K562 (cell line): ENCODE measurements at regions not wholly inside any gene's neighbourhood (a gene's known extent, or its start where the extent isn't known, plus 50 kb on each side); places are given as distances from the start of the nearest gene placed in this dataset.

Source experiments
- CBFA2T3 ChIP-seq: fragments of 450-650 bp; IDR thresholded peaks from 2 replicates; pipeline ENCODE4 v1.6.1; 2017
- CCNT2 ChIP-seq: IDR thresholded peaks from 2 replicates; pipeline ENCODE4 v1.6.1; 2011; ENCODE audit warnings: borderline replicate concordance, low read depth, mild to moderate bottlenecking, moderate library complexity, mixed read lengths, low read length; ENCODE audit not compliant: insufficient read length; ENCODE audit errors: extremely low read depth
- CEBPB ChIP-seq: fragments of 450-650 bp; IDR thresholded peaks from 2 replicates; pipeline ENCODE4 v1.6.1; 2016; ENCODE audit warnings: missing genetic modification characterization, missing compliant biosample characterization
- COPS2 ChIP-seq: fragments of 450-650 bp; conservative IDR thresholded peaks from 2 replicates; pipeline ENCODE4 v1.6.1; 2016; ENCODE audit warnings: mild to moderate bottlenecking, moderate library complexity
- ESRRA ChIP-seq: fragments of 450-650 bp; IDR thresholded peaks from 2 replicates; pipeline ENCODE4 v1.6.1; 2014; ENCODE audit warnings: low read depth, mild to moderate bottlenecking, moderate library complexity, borderline replicate concordance
- FOXA3 ChIP-seq, 2 experiments: fragments of 450-650 bp in 1 of 2; sonication (generic) in 1 of 2; formaldehyde crosslinking; IDR thresholded peaks in 1 of 2; conservative IDR thresholded peaks in 1 of 2; 2 replicates each; pipeline versions ENCODE4 v1.4.0 to v1.8.0; 2020 to 2022; ENCODE audit warnings: mild to moderate bottlenecking in 2 of 2, missing genetic modification reagents in 1 of 2
- FOXM1 ChIP-seq, 2 experiments: fragments of 450-650 bp in 1 of 2; sonication (generic) in 1 of 2; formaldehyde crosslinking in 1 of 2; IDR thresholded peaks; 2 replicates each; pipeline versions ENCODE4 v1.6.1 to v1.9.0; 2017 to 2022; ENCODE audit warnings: low read depth in 2 of 2, mild to moderate bottlenecking in 2 of 2, missing genetic modification reagents in 1 of 2, moderate library complexity in 1 of 2
- FOXP1 ChIP-seq: sonication (generic); formaldehyde crosslinking; IDR thresholded peaks from 2 replicates; pipeline ENCODE4 v1.8.0; 2022; ENCODE audit warnings: mild to moderate bottlenecking, missing genetic modification reagents
- HDAC8 ChIP-seq: fragments of 450-650 bp; IDR thresholded peaks from 2 replicates; pipeline ENCODE4 v1.6.1; 2016; ENCODE audit warnings: mild to moderate bottlenecking, missing genetic modification characterization, moderate library complexity, missing compliant biosample characterization
- HSF4 ChIP-seq: fragments of 250-450 bp; sonication (Bioruptor Pico); IDR thresholded peaks from 2 replicates; pipeline ENCODE4 v2.1.2; 2022; ENCODE audit warnings: mild to moderate bottlenecking, moderate library complexity, borderline replicate concordance
- KDM1A ChIP-seq, 2 experiments: fragments of 450-650 bp; IDR thresholded peaks; 2 replicates each; pipeline ENCODE4 v1.6.1; 2016; ENCODE audit warnings: mild to moderate bottlenecking in 2 of 2
- LARP7 ChIP-seq: fragments of 450-650 bp; IDR thresholded peaks from 2 replicates; pipeline ENCODE4 v1.6.1; 2016
- MED1 ChIP-seq: sonication (generic); formaldehyde crosslinking; IDR thresholded peaks from 2 replicates; pipeline ENCODE4 v1.8.1; 2023; ENCODE audit warnings: missing genetic modification reagents, borderline replicate concordance
- NCOR1 ChIP-seq: fragments of 450-650 bp; IDR thresholded peaks from 2 replicates; pipeline ENCODE4 v1.6.1; 2016; ENCODE audit warnings: mild to moderate bottlenecking, moderate library complexity
- NELFE ChIP-seq: IDR thresholded peaks from 2 replicates; pipeline ENCODE4 v1.6.1; 2011; ENCODE audit warnings: mild to moderate bottlenecking; ENCODE audit not compliant: insufficient read depth, insufficient read length
- POLR2B ChIP-seq: fragments of 450-650 bp; IDR thresholded peaks from 2 replicates; pipeline ENCODE4 v1.6.1; 2018; ENCODE audit warnings: low read depth; ENCODE audit not compliant: partially characterized antibody
- PTBP1 ChIP-seq: fragments of 200-400 bp; formaldehyde crosslinking; IDR thresholded peaks from 2 replicates; pipeline ENCODE4 v1.6.1; 2017; ENCODE audit warnings: low read depth, low read length
- RBBP5 ChIP-seq: fragments of 200-600 bp; sonication (generic); IDR thresholded peaks from 2 replicates; pipeline ENCODE4 v1.6.1; 2012; ENCODE audit warnings: borderline replicate concordance, mild to moderate bottlenecking, low read length, control low read depth, inconsistent platforms; ENCODE audit not compliant: insufficient read depth, poor library complexity, severe bottlenecking
- RFX7 ChIP-seq: fragments of 250-450 bp; sonication (Bioruptor Pico); IDR thresholded peaks from 2 replicates; pipeline ENCODE4 v1.5.1; 2021; ENCODE audit warnings: mild to moderate bottlenecking
- SAFB2 ChIP-seq: fragments of 200-400 bp; formaldehyde crosslinking; IDR thresholded peaks from 2 replicates; pipeline ENCODE4 v1.6.1; 2018; ENCODE audit warnings: borderline replicate concordance, low read length, low read depth, moderate library complexity; ENCODE audit not compliant: severe bottlenecking
- ZNF197 ChIP-seq: fragments of 200-800 bp; sonication (Bioruptor generic); IDR thresholded peaks from 2 replicates; pipeline ENCODE4 v1.6.1; 2016; ENCODE audit warnings: low read depth, missing genetic modification characterization, missing compliant biosample characterization
- ZNF551 ChIP-seq: fragments of 250-450 bp; sonication (Bioruptor Pico); IDR thresholded peaks from 2 replicates; pipeline ENCODE4 v1.5.0; 2021; ENCODE audit warnings: mild to moderate bottlenecking, moderate library complexity
- ZNF584 ChIP-seq: fragments of 200-800 bp; sonication (Bioruptor generic); IDR thresholded peaks from 2 replicates; pipeline ENCODE4 v1.6.1; 2016; ENCODE audit warnings: low read depth, mild to moderate bottlenecking, missing genetic modification characterization, missing compliant biosample characterization
- TF ChIP-seq, protein P1 (sequence below): fragments of 250-450 bp; sonication (Bioruptor Pico); IDR thresholded peaks from 2 replicates; pipeline ENCODE4 v1.5.0; 2020; ENCODE audit warnings: mild to moderate bottlenecking, borderline replicate concordance
- TF ChIP-seq, protein P2 (sequence below): sonication (generic); formaldehyde crosslinking; IDR thresholded peaks from 2 replicates; pipeline ENCODE4 v1.8.0; 2023; ENCODE audit warnings: mild to moderate bottlenecking, missing genetic modification reagents

DNA sequence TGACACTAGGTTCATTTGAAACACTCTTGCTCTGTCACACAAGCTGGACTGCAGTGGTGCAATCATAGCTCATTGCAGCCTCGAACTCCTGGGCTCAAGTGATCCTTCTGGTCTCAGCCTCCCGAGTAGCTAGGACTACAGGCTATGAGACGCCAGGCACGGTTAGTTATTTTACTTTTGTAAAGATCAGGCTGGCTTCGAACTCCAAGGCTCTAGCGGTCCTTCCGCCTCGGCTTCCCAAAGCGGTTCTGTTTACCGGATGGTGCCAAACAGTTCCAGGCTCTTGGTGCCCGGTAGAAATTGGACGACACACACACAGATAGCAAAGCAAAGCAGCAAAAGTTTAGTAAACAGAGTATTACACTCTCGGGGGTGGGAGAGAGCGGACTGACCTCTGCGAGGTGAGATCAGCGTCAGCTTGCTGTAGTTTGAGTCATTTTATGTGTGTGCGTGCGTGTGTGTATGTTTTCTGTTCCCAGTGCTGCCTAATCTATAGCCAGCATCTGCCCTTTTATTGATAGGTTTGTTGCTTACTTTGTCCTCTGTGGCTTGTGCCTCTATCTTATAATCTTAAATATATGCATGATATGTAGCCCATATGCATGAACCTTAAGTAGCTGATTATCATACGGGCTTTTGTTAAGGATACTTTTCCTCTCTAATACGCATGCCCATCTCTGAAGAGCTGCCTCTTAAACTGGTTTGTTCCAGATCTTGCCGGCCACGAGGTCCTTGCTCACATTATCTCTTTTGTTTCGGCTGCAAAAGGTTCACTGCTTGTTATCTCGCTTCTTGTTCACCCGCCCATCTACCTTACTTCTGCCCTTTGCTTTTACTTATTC lies 75.2 kb downstream of the OR2B2 start (continued):
- TF ChIP-seq, protein P1, sequence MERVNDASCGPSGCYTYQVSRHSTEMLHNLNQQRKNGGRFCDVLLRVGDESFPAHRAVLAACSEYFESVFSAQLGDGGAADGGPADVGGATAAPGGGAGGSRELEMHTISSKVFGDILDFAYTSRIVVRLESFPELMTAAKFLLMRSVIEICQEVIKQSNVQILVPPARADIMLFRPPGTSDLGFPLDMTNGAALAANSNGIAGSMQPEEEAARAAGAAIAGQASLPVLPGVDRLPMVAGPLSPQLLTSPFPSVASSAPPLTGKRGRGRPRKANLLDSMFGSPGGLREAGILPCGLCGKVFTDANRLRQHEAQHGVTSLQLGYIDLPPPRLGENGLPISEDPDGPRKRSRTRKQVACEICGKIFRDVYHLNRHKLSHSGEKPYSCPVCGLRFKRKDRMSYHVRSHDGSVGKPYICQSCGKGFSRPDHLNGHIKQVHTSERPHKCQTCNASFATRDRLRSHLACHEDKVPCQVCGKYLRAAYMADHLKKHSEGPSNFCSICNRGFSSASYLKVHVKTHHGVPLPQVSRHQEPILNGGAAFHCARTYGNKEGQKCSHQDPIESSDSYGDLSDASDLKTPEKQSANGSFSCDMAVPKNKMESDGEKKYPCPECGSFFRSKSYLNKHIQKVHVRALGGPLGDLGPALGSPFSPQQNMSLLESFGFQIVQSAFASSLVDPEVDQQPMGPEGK (CRISPR knock-in tag) = no peak; the same call in 1 of the 2 replicates
- peak; percentile 91 for TF ChIP-seq CEBPB (tag)
- TF ChIP-seq COPS2 = no peak
- TF ChIP-seq FOXM1 (IDR thresholded peaks at IDR 0.05; ENCODE audit: low read depth) = peak; percentile 45; the same call in 1 of the 2 replicates
- no peak for TF ChIP-seq FOXM1 (CRISPR knock-in tag; IDR thresholded peaks at IDR 0.05; ENCODE audit: low read depth)
- TF ChIP-seq RBBP5 = peak; percentile 36
- TF ChIP-seq CCNT2 = peak; percentile 76
- no peak for TF ChIP-seq ZNF584
- no peak for TF ChIP-seq RFX7 (CRISPR knock-in tag)
- TF ChIP-seq FOXA3 (CRISPR knock-in tag; conservative IDR thresholded peaks at IDR 0.05 in 1 of 2, IDR thresholded peaks at IDR 0.05 in 1 of 2) = 0 out of 4 replicates have a peak, but pooled peaks of 1 of the 2 experiments have one; percentile 52
- peak in 1 of 2 experiments; percentile 58; a peak in 1 of 4 replicates for TF ChIP-seq KDM1A (IDR thresholded peaks at IDR 0.05)
- TF ChIP-seq CBFA2T3 = peak; percentile 78
- peak; percentile 82 for TF ChIP-seq NCOR1
- TF ChIP-seq SAFB2 = no peak
- TF ChIP-seq HSF4 (CRISPR knock-in tag) = no peak
- TF ChIP-seq ZNF551 = peak; percentile 90; the same call in 1 of the 2 replicates
- TF ChIP-seq LARP7 = peak; percentile 25; the same call in 1 of the 2 replicates
- TF ChIP-seq ZNF197 (CRISPR knock-in tag) = peak; percentile 27; the same call in 1 of the 2 replicates
- TF ChIP-seq PTBP1 = no peak
- TF ChIP-seq, protein P2, sequence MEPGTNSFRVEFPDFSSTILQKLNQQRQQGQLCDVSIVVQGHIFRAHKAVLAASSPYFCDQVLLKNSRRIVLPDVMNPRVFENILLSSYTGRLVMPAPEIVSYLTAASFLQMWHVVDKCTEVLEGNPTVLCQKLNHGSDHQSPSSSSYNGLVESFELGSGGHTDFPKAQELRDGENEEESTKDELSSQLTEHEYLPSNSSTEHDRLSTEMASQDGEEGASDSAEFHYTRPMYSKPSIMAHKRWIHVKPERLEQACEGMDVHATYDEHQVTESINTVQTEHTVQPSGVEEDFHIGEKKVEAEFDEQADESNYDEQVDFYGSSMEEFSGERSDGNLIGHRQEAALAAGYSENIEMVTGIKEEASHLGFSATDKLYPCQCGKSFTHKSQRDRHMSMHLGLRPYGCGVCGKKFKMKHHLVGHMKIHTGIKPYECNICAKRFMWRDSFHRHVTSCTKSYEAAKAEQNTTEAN (CRISPR knock-in tag) = peak; percentile 76; the same call in 1 of the 2 replicates
- TF ChIP-seq FOXP1 (CRISPR knock-in tag) = peak; percentile 69
- peak; percentile 92 for TF ChIP-seq ESRRA
- TF ChIP-seq NELFE = no peak
- TF ChIP-seq MED1 (CRISPR knock-in tag) = 0 out of 2 replicates have a peak, but pooled peaks have one; percentile 91
- no peak; the same call in 1 of the 2 replicates for TF ChIP-seq HDAC8 (tag)
- TF ChIP-seq POLR2B = peak; percentile 88
